Heart left ventricle (tissue), 16 donors: ENCODE measurements at regions not wholly inside any gene's neighbourhood (a gene's known extent, or its start where the extent isn't known, plus 50 kb on each side); places are given as distances from the start of the nearest gene placed in this dataset.

Experiments used
- ATAC-seq, 4 donors: fragments of 200-7000 bp; cut with Tn5 transposase; one replicate each; pipeline ENCODE4 v1.9.1; 2020 to 2022; ENCODE audit warnings: moderate library complexity in 4 of 4, mild to moderate bottlenecking in 3 of 4, moderate number of reproducible peaks in 1 of 4
- DNase-seq, 5 donors: peaks; one replicate each; pipeline ENCODE4 v3.0.0-alpha.2; 2020
- H3K27ac ChIP-seq, 12 donors: fragments of 200-600 bp; sonication (generic) in 4 of 12; one replicate each; pipeline versions ENCODE4 v1.5.0 to v1.8.0; 2016 to 2022; ENCODE audit warnings: mild to moderate bottlenecking in 2 of 12
- H3K27me3 ChIP-seq, 9 donors: fragments of 200-600 bp; sonication (generic) in 2 of 9; one replicate each; pipeline versions ENCODE4 v1.5.1 to v1.8.0; 2016 to 2022; ENCODE audit warnings: mild to moderate bottlenecking in 3 of 9
- H3K36me3 ChIP-seq, 9 donors: fragments of 200-600 bp; sonication (generic) in 2 of 9; one replicate each; pipeline versions ENCODE4 v1.5.0 to v1.8.0; 2018 to 2022; ENCODE audit warnings: mild to moderate bottlenecking in 2 of 9
- H3K4me1 ChIP-seq, 12 donors: fragments of 200-600 bp; sonication (generic) in 4 of 12; one replicate each; pipeline versions ENCODE4 v1.5.0 to v1.8.0; 2016 to 2022; ENCODE audit warnings: mild to moderate bottlenecking in 3 of 12
- H3K4me3 ChIP-seq, 12 donors: fragments of 200-600 bp; sonication (generic) in 4 of 12; one replicate each; pipeline versions ENCODE4 v1.5.0 to v1.8.0; 2017 to 2022; ENCODE audit warnings: mild to moderate bottlenecking in 9 of 12, moderate library complexity in 4 of 12
- H3K9me3 ChIP-seq, 12 donors: fragments of 200-600 bp; sonication (generic) in 4 of 12; one replicate each; pipeline versions ENCODE4 v1.5.0 to v1.8.0; 2016 to 2022; ENCODE audit warnings: mild to moderate bottlenecking in 1 of 12
- CTCF ChIP-seq, 12 donors: fragments of 200-600 bp; sonication (generic) in 4 of 12; IDR thresholded peaks; one replicate each; pipeline versions ENCODE4 v1.5.0 to v1.8.0; 2018 to 2022; ENCODE audit warnings: antibody characterized with exemption in 12 of 12, mild to moderate bottlenecking in 5 of 12
- POLR2A ChIP-seq, 2 donors: fragments of 450-650 bp; IDR thresholded peaks; one replicate each; pipeline ENCODE4 v1.6.1; 2017; ENCODE audit warnings: antibody characterized with exemption in 2 of 2, mild to moderate bottlenecking in 2 of 2, moderate library complexity in 2 of 2
- WGBS, 4 donors: extraction: QIAGEN DNeasy Blood & Tissue Kit in 2 of 4; methylation state at CpG; one replicate each; pipeline versions ENCODE4 v1.1.5 to v1.1.7; 2013 to 2018; 5-methylcytosine and 5-hydroxymethylcytosine counted together
- intact Hi-C, 10 donors: fragments of 100-400 bp; cut with DNase I; formaldehyde crosslinking; loops; one replicate each; pipeline versions ENCODE4 v1.11.1 to v1.14.2; 2022
- donor health status: ischemic (EF 13 %, LVEDD 7.1; RV severe dilation, severe dysfunction).
- donor health status: healthy with polysubstance abuse.
- donor health status: DM: no; HTN: yes; CAD: no.
- donor health status: DM: no; HTN: no; CAD: no.
- donor health status: ischemic (EF 25% LVEDD 6.9; RV normal size, moderate dysfunction).
- donor health status: ischemic (EF 25% LVEDD 5.7; RV mildly dilated, moderate dysfunction).
- donor health status: healthy.
- donor health status: DM: yes; HTN: yes; CAD: no.
- donor health status: ischemic (EF 35%, LVEDD 5.7; RV mildly dilated, moderate dysfunction).
- donor health status: nonischemic (EF 11% LVEDD 7.7; RV severe dilation, severe dysfunction).
- donor health status: DM: yes; HTN: yes; CAD: no.
- donor health status: PGD.
- donor health status: ischemic (EF 29% LVEDD 5.4; RV normal size, mild dysfunction).
- donor health status: nonischemic (EF 23%, LVEDD 6.1; RV moderate dilation, normal function).

GRCh38 chrX:123088331-123088730 is 95.7 kb upstream of the GRIA3 start:
- Histone ChIP-seq H3K4me1 (no peaks in the 10 kb centered on the region), H3K27me3 (peaks cover 0 to 3% (median 0%) of the 10 kb centered on the region in 9 donors), H3K9me3 (peaks cover 0 to 3% (median 0%) of the 10 kb centered on the region in 12 donors), H3K27ac (no peak overlapping the region), H3K36me3 (no peaks in the 10 kb centered on the region), H3K4me3 (no peak overlapping the region)
- no peak for TF ChIP-seq CTCF (IDR thresholded peaks at IDR 0.05)
- TF ChIP-seq POLR2A (IDR thresholded peaks at IDR 0.05), result no peak
- ATAC-seq (no peak), DNase-seq (no peak)
- 70 to 82% (median 77%) methylated on average over 2 of the region's 2 CpGs for WGBS, 4 donors
- intact Hi-C loops, result no loop called here

- Histone ChIP-seq H3K4me1 (no peaks in the 10 kb centered on the region), H3K36me3 (no peaks in the 10 kb centered on the region), H3K27ac (no peak overlapping the region), H3K9me3 (peaks cover 0 to 3% (median 0%) of the 10 kb centered on the region in 12 donors), H3K27me3 (peaks cover 0 to 3% (median 0%) of the 10 kb centered on the region in 9 donors), H3K4me3 (no peak overlapping the region)
- TF ChIP-seq POLR2A (IDR thresholded peaks at IDR 0.05), result no peak
- no peak for TF ChIP-seq CTCF (IDR thresholded peaks at IDR 0.05)
- DNase-seq (no peak), ATAC-seq (no peak)
- intact Hi-C loops, result no loop called here
- WGBS, 4 donors, result 79 to 91% (median 85%) methylated on average over 3 of the region's 3 CpGs
These were observed 95.1 kb upstream of the GRIA3 start for GRCh38 chrX:123088930-123089329.

- Histone ChIP-seq H3K27ac (no peak overlapping the region), H3K4me1 (no peaks in the 10 kb centered on the region), H3K36me3 (no peaks in the 10 kb centered on the region), H3K9me3 (no peaks in the 10 kb centered on the region), H3K27me3 (no peaks in the 10 kb centered on the region), H3K4me3 (no peak overlapping the region)
- 70 to 79% (median 73%) methylated on average over 2 of the region's 2 CpGs for WGBS, 4 donors
- intact Hi-C loops, result no loop called here
- TF ChIP-seq POLR2A (IDR thresholded peaks at IDR 0.05), result no peak
- no peak for TF ChIP-seq CTCF (IDR thresholded peaks at IDR 0.05)
- ATAC-seq (no peak), DNase-seq (no peak)
These were observed 90.3 kb upstream of the GRIA3 start for GRCh38 chrX:123093792-123094191.

- WGBS, 4 donors, result 59 to 74% (median 68%) methylated on average over 4 of the region's 4 CpGs
- Histone ChIP-seq H3K4me3 (no peak overlapping the region), H3K27ac (no peak overlapping the region), H3K9me3 (no peaks in the 10 kb centered on the region), H3K27me3 (no peaks in the 10 kb centered on the region), H3K36me3 (no peaks in the 10 kb centered on the region), H3K4me1 (no peaks in the 10 kb centered on the region)
- DNase-seq, result peak in 2 of 5 donors; percentile 6 to 26
- TF ChIP-seq POLR2A (IDR thresholded peaks at IDR 0.05), result no peak
- ATAC-seq, result peak in 3 of 4 donors; percentile 62 to 74 (median 69)
- intact Hi-C loops, result no loop called here
These were observed 75.3 kb upstream of the GRIA3 start for GRCh38 chrX:123108513-123109427.
